Lower lobe of right lung (tissue), 2 donors: ENCODE measurements at regions not wholly inside any gene's neighbourhood (a gene's known extent, or its start where the extent isn't known, plus 50 kb on each side); places are given as distances from the start of the nearest gene placed in this dataset.
A peak's percentile ranks its signal among the peaks of the same experiment; 100 is the strongest.

ENCODE experiments used
- ATAC-seq, 2 donors: fragments of 200-7000 bp; cut with Tn5 transposase; one replicate each; pipeline ENCODE4 v1.9.1; 2020 to 2022; ENCODE audit warnings: mild to moderate bottlenecking in 2 of 2, moderate library complexity in 2 of 2
- DNase-seq: peaks from one replicate; pipeline ENCODE4 v3.0.0-alpha.2; 2020
- H3K27ac ChIP-seq: fragments of 200-600 bp; one replicate; pipeline ENCODE4 v1.8.0; 2022
- H3K27me3 ChIP-seq: fragments of 200-600 bp; one replicate; pipeline ENCODE4 v1.8.0; 2022; ENCODE audit warnings: low read depth
- H3K36me3 ChIP-seq: fragments of 200-600 bp; one replicate; pipeline ENCODE4 v1.8.0; 2022; ENCODE audit warnings: mild to moderate bottlenecking
- H3K4me1 ChIP-seq: fragments of 200-600 bp; one replicate; pipeline ENCODE4 v1.8.0; 2022
- H3K4me3 ChIP-seq: fragments of 200-600 bp; one replicate; pipeline ENCODE4 v1.8.0; 2022; ENCODE audit warnings: mild to moderate bottlenecking
- H3K9me3 ChIP-seq: fragments of 200-600 bp; one replicate; pipeline ENCODE4 v1.8.0; 2022
- CTCF ChIP-seq: fragments of 200-600 bp; IDR thresholded peaks from one replicate; pipeline ENCODE4 v1.8.0; 2022; ENCODE audit warnings: antibody characterized with exemption, mild to moderate bottlenecking
- intact Hi-C: fragments of 100-400 bp; cut with DNase I; formaldehyde crosslinking; loops from one replicate; pipeline ENCODE4 v1.11.0; 2022
- donor health status: DM: no; HTN: yes; CAD: no; lungs with severe emphysema.

GRCh38 chr11:25958045-25958444 is 373.9 kb upstream of the ANO3 start:
- H3K36me3 ChIP-seq, result no peaks in the 10 kb centered on the region
- H3K9me3 ChIP-seq, result no peaks in the 10 kb centered on the region
- intact Hi-C loops, result no loop called here
- no peaks in the 10 kb centered on the region for H3K27me3 ChIP-seq
- TF ChIP-seq CTCF, result no peak
- DNase-seq (no peak), ATAC-seq (no peak)
- H3K27ac ChIP-seq, result no peak overlapping the region
- H3K4me1 ChIP-seq, result no peaks in the 10 kb centered on the region
- H3K4me3 ChIP-seq, result no peak overlapping the region

- no peaks in the 10 kb centered on the region for H3K4me1 ChIP-seq
- ATAC-seq (no peak), DNase-seq (no peak)
- H3K36me3 ChIP-seq, result no peaks in the 10 kb centered on the region
- H3K27ac ChIP-seq, result no peak overlapping the region
- intact Hi-C loops, result no loop called here
- H3K9me3 ChIP-seq, result no peaks in the 10 kb centered on the region
- TF ChIP-seq CTCF, result peak; percentile 11
- no peak overlapping the region for H3K4me3 ChIP-seq
- H3K27me3 ChIP-seq, result no peaks in the 10 kb centered on the region
Observed at GRCh38 chr11:25961539-25961938, 370.4 kb upstream of the ANO3 start.

- Histone ChIP-seq H3K27me3 (no peaks in the 10 kb centered on the region), H3K36me3 (no peaks in the 10 kb centered on the region), H3K4me1 (no peaks in the 10 kb centered on the region), H3K27ac (no peak overlapping the region), H3K9me3 (no peaks in the 10 kb centered on the region), H3K4me3 (no peak overlapping the region)
- intact Hi-C loops, result no loop called here
- no peak for DNase-seq
- TF ChIP-seq CTCF, result no peak
- no peak for ATAC-seq
Observed at GRCh38 chr11:25970726-25971508, 361.0 kb upstream of the ANO3 start.

- Histone ChIP-seq H3K9me3 (no peaks in the 10 kb centered on the region), H3K36me3 (no peaks in the 10 kb centered on the region), H3K4me1 (no peaks in the 10 kb centered on the region), H3K27ac (no peak overlapping the region), H3K4me3 (no peak overlapping the region), H3K27me3 (no peaks in the 10 kb centered on the region)
- DNase-seq, result no peak
- no peak for TF ChIP-seq CTCF
- intact Hi-C loops, result loop anchor here (10.0 kb wide), 1 partner anchor 245 kb away; no protein-coding TSS in a partner anchor
- no peak for ATAC-seq
Observed at GRCh38 chr11:25980091-25980490, 351.8 kb upstream of the ANO3 start.

GRCh38 chr11:25981998-25982397 is 349.9 kb upstream of the ANO3 start:
- ATAC-seq, result peak; percentile 67 to 73
- intact Hi-C loops, result loop anchor here (10.0 kb wide), 1 partner anchor 243 kb away; no protein-coding TSS in a partner anchor

More at GRCh38 chr11:25981998-25982397, 349.9 kb upstream of the ANO3 start:
- TF ChIP-seq CTCF, result peak; percentile 48
- Histone ChIP-seq H3K4me1 (no peaks in the 10 kb centered on the region), H3K27me3 (no peaks in the 10 kb centered on the region), H3K4me3 (no peak overlapping the region), H3K27ac (no peak overlapping the region), H3K36me3 (no peaks in the 10 kb centered on the region), H3K9me3 (no peaks in the 10 kb centered on the region)
- no peak for DNase-seq
